GM12874 (cell line): ENCODE measurements at regions not wholly inside any gene's neighbourhood (a gene's known extent, or its start where the extent isn't known, plus 50 kb on each side); places are given as distances from the start of the nearest gene placed in this dataset.

Experiments used
- TF ChIP-seq, protein P1 (sequence below): IDR thresholded peaks from 2 replicates; pipeline ENCODE4 v1.5.1; 2011; ENCODE audit warnings: low read depth, mild to moderate bottlenecking, control low read depth, low read length, moderate library complexity; ENCODE audit not compliant: insufficient read depth

DNA sequence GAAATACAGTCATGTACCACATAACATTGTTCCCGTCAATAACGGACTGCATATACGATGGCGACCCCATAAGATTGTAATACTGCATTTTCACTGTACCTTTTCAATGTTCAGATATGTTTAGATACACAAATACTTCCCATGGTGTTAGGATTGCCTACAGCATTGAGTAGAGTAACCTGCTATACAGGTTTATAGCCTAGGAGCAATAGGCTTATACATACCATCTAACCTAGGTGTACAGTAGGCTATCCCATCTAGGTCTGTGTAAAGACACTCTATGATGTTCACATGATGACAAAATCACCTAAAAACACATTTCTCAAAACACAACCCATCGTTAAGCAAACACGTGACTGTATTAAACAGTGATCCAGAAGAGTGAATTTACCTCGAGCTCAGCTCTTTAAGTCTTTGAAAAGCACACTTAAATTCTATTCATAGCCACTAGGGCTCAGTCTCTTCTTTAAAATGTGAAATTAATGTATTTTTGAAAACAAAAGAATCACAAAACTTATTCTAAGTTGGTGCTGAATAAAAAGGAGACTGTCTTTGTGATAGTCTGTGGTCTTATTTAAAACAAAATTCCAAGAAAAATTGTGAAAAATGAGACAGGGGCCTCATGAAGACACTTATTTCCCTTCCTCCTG is 239.1 kb upstream of the ARID2 start:
- TF ChIP-seq, protein P1, sequence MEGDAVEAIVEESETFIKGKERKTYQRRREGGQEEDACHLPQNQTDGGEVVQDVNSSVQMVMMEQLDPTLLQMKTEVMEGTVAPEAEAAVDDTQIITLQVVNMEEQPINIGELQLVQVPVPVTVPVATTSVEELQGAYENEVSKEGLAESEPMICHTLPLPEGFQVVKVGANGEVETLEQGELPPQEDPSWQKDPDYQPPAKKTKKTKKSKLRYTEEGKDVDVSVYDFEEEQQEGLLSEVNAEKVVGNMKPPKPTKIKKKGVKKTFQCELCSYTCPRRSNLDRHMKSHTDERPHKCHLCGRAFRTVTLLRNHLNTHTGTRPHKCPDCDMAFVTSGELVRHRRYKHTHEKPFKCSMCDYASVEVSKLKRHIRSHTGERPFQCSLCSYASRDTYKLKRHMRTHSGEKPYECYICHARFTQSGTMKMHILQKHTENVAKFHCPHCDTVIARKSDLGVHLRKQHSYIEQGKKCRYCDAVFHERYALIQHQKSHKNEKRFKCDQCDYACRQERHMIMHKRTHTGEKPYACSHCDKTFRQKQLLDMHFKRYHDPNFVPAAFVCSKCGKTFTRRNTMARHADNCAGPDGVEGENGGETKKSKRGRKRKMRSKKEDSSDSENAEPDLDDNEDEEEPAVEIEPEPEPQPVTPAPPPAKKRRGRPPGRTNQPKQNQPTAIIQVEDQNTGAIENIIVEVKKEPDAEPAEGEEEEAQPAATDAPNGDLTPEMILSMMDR, result no peak

GRCh38 chr12:45494279-45494678 is 235.2 kb upstream of the ARID2 start:
- TF ChIP-seq, protein P1, result no peak

- TF ChIP-seq, protein P1, result no peak
These were observed 230.9 kb upstream of the ARID2 start for GRCh38 chr12:45498645-45499044.

- TF ChIP-seq, protein P1, result no peak
These were observed 226.9 kb upstream of the ARID2 start for GRCh38 chr12:45502481-45503128.

- TF ChIP-seq, protein P1, result no peak
These were observed 225.6 kb upstream of the ARID2 start for GRCh38 chr12:45503899-45504298.

DNA sequence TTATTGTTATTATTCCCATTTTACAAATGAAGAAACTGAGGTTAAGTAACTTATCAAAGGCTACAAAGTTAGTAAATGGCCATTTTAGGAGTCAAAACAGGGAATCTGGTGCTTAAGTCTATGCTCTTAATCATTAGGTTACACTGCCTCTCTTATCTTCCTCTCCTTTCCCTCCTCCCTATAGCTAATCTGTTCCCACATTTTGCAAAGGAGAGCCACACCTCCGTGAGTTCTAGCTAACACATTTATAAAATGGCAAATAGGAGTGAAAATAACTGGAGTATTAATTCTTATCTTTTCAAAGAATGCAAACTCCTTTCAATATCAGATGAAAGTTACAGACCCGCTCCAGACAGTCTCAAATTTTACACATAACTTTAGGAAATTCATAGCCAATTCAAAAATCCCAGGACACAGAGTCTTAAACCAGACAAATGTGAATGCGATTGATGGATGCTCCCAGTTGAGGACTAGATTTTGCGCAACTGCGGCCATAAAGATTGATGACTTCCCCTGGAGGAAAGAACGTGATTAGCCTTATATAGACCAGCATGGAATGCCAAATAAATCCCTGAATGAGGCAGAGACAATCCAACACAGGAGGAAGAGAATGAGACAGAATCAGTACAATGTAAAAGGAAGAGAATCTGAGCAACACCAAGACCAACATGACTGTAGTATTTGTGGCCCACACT is 225.0 kb upstream of the ARID2 start:
- TF ChIP-seq, protein P1, result no peak

DNA sequence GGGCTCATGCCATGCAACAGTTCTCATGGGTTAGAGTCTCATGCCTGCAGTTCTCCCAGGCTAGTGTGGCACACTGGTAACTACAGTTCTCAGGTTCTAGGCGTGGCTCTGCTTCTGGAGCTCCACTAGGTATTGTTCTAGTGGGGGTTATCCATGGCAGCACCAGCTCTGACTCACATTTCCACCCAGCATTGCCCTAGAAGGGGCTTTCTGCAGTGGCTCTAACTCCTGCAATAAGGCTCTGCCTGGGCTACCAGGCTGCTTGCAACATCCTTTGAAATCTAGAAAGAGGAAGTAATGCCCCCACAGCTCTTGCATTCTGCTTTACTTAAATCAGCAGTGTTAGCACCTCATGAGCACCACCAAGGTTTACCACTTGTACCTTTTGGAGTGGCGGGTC is 220.3 kb upstream of the ARID2 start:
- TF ChIP-seq, protein P1, result no peak
